HG03575 (cell line): ENCODE measurements at regions not wholly inside any gene's neighbourhood (a gene's known extent, or its start where the extent isn't known, plus 50 kb on each side); places are given as distances from the start of the nearest gene placed in this dataset.
"Not testable (repeated sequence)": the region's sequence is repeated elsewhere in the genome, so short reads cannot be mapped to it uniquely, and the experiment has no call there.

Experiments
- ATAC-seq: cut with Tn5 transposase; IDR thresholded peaks from one replicate; pipeline ENCODE4 v1.9.1; 2021; ENCODE audit not compliant: unreplicated experiment, insufficient number of reproducible peaks, low FRiP score; ENCODE audit errors: extremely low read depth

- peak; percentile 68 for ATAC-seq
Measured at GRCh38 chr2:75432761-75433361, 127.9 kb downstream of the EVA1A start.

- peak; percentile 55 for ATAC-seq
Measured at GRCh38 chr2:75431763-75432162, 129.0 kb downstream of the EVA1A start.

- no peak for ATAC-seq
Measured at GRCh38 chr2:75431276-75431675, 129.5 kb downstream of the EVA1A start.

GRCh38 chr2:75430449-75430848 is 130.3 kb downstream of the EVA1A start:
- not testable (repeated sequence) for ATAC-seq

- no peak for ATAC-seq
Measured at GRCh38 chr2:75428646-75429443, 131.9 kb downstream of the EVA1A start.

GRCh38 chr2:75428060-75428459 is 132.7 kb downstream of the EVA1A start:
- ATAC-seq: no peak

GRCh38 chr2:75424936-75425619 is 135.7 kb downstream of the EVA1A start:
- ATAC-seq: no peak

GRCh38 chr2:75421986-75422385 is 138.8 kb downstream of the EVA1A start:
- ATAC-seq: no peak

- peak; percentile 70 for ATAC-seq
Measured at GRCh38 chr2:75416420-75417342, 144.1 kb downstream of the EVA1A start.

- no peak for ATAC-seq
Measured at GRCh38 chr2:75415731-75416130, 145.0 kb downstream of the EVA1A start.

- no peak for ATAC-seq
Measured at GRCh38 chr2:75415111-75415626, 145.6 kb downstream of the EVA1A start.

- no peak for ATAC-seq
Measured at GRCh38 chr2:75411574-75411973, 149.2 kb downstream of the EVA1A start.

GRCh38 chr2:75410702-75411101 is 150.0 kb downstream of the EVA1A start:
- no peak for ATAC-seq

GRCh38 chr2:75408771-75409170 is 152.0 kb downstream of the EVA1A start:
- no peak for ATAC-seq

- ATAC-seq: no peak
Measured at GRCh38 chr2:75407038-75407530, 153.7 kb downstream of the EVA1A start.

GRCh38 chr2:75406131-75406581 is 154.6 kb downstream of the EVA1A start:
- no peak for ATAC-seq

- ATAC-seq: no peak
Measured at GRCh38 chr2:75405000-75405399, 155.7 kb downstream of the EVA1A start.

GRCh38 chr2:75403991-75404428 is 156.7 kb downstream of the EVA1A start:
- ATAC-seq: peak; percentile 75

GRCh38 chr2:75396314-75396713 is 164.4 kb downstream of the EVA1A start:
- ATAC-seq: no peak
